ENCODE measurements at regions not wholly inside any gene's neighbourhood (a gene's known extent, or its start where the extent isn't known, plus 50 kb on each side); places are given as distances from the start of the nearest gene placed in this dataset.
"Not testable (repeated sequence)": the region's sequence is repeated elsewhere in the genome, so short reads cannot be mapped to it uniquely, and the experiment has no call there.

DNA sequence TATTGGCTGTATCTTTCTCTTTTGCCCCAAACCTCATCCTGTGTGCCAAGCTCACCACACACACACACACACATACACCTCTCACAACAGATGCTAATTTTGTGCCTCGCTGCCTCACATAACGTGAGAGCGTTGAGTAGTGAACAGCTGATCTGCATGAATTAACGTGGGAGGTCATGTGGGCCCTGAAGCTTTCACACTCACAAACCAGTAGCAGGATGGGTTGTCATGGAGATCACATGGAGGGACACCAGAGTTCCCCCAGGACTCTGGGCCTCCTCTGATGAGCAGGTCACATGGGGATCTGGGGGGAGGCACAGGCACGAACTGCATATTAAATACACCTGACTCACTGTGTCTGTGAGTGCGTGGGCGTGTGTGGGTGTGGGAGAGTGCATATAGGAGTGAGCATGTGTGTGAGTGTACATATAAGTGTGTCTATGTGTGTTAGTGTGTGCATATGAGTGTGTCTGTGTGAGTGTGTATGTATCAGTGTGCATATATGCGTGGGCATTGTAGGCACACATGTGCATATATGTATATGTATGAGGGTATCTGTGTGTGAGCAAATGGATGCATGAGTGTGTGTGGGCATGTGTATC, 62.7 kb upstream of the SULF2 start:
- DNase-seq (ENCODE audit: low read depth), result peak; percentile 28
- TF ChIP-seq, protein P1, sequence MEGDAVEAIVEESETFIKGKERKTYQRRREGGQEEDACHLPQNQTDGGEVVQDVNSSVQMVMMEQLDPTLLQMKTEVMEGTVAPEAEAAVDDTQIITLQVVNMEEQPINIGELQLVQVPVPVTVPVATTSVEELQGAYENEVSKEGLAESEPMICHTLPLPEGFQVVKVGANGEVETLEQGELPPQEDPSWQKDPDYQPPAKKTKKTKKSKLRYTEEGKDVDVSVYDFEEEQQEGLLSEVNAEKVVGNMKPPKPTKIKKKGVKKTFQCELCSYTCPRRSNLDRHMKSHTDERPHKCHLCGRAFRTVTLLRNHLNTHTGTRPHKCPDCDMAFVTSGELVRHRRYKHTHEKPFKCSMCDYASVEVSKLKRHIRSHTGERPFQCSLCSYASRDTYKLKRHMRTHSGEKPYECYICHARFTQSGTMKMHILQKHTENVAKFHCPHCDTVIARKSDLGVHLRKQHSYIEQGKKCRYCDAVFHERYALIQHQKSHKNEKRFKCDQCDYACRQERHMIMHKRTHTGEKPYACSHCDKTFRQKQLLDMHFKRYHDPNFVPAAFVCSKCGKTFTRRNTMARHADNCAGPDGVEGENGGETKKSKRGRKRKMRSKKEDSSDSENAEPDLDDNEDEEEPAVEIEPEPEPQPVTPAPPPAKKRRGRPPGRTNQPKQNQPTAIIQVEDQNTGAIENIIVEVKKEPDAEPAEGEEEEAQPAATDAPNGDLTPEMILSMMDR (IDR thresholded peaks at IDR 0.05; ENCODE audit: insufficient read depth, low read length, poor library complexity, severe bottlenecking), result no peak
- H3K4me3 ChIP-seq (ENCODE audit: low read depth, low read length), result no peak overlapping the region
- H3K36me3 ChIP-seq (ENCODE audit: control insufficient read depth, insufficient read depth, low read length), result no peaks in the 10 kb centered on the region
- no peaks in the 10 kb centered on the region for H3K27me3 ChIP-seq (ENCODE audit: control insufficient read depth, insufficient read depth, low read length)

DNA sequence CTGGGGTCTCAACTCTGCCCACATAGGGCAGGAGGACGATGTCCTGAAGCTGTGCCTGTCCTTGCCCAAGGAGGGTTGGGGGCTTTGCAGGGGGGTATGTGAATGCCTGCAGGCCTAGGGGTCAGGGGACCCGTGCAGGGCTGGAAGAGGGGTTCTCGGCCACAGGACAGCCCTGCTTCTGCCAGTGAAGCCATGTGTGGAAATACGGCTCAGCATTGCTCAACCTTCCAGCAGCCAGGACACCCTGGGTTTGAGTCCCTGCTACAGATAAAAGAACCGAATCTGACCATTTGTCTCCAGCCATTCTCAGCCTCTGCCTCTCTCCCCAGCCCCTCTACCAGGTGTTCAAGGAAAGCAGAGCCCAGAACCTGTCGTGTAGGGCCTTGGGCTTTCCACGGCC, 61.9 kb upstream of the SULF2 start:
- H3K36me3 ChIP-seq (ENCODE audit: control insufficient read depth, insufficient read depth, low read length); H3K4me3 ChIP-seq (ENCODE audit: low read depth, low read length); DNase-seq (ENCODE audit: low read depth); H3K27me3 ChIP-seq (ENCODE audit: control insufficient read depth, insufficient read depth, low read length): not testable (repeated sequence)

GRCh38 chr20:47846651-47847050, 61.4 kb upstream of the SULF2 start:
- not testable (repeated sequence) for H3K36me3 ChIP-seq (ENCODE audit: control insufficient read depth, insufficient read depth, low read length); DNase-seq (ENCODE audit: low read depth); H3K27me3 ChIP-seq (ENCODE audit: control insufficient read depth, insufficient read depth, low read length); H3K4me3 ChIP-seq (ENCODE audit: low read depth, low read length)

DNA sequence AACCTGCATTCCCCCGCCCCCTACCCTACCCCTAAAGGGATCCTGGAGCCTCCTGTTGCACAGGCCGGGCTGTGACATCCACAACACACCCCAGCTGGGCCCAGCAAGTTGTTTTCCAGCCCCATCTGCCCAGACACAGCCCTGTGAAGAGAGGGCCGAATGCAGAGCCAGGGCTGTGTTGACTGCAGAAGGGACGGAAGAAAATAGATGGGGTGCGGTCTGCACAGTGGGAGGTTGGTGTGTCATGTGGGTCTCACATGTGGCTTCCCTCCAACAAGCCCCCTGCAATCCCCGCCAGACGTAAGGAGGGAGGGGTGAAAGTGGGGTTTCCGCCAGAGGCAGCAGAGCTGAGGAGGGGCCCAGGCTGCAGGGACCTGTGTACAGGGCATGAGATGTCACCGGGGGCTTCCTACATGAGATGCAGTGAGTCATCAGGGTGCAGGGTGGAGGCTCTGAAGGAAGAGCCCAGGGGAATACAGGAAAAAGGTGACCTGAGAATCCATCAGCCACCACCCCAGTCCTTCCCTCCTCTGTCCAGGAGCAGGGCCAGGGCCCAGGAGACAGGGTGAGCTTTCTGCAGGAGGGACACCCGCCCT, 60.2 kb upstream of the SULF2 start:
- not testable (repeated sequence) for H3K4me3 ChIP-seq (ENCODE audit: low read depth, low read length); DNase-seq (ENCODE audit: low read depth); H3K27me3 ChIP-seq (ENCODE audit: control insufficient read depth, insufficient read depth, low read length); H3K36me3 ChIP-seq (ENCODE audit: control insufficient read depth, insufficient read depth, low read length)

- H3K27me3 ChIP-seq (ENCODE audit: control insufficient read depth, insufficient read depth, low read length); DNase-seq (ENCODE audit: low read depth); H3K4me3 ChIP-seq (ENCODE audit: low read depth, low read length); H3K36me3 ChIP-seq (ENCODE audit: control insufficient read depth, insufficient read depth, low read length): not testable (repeated sequence)
Observed at GRCh38 chr20:47844568-47844906, 59.3 kb upstream of the SULF2 start.

DNA sequence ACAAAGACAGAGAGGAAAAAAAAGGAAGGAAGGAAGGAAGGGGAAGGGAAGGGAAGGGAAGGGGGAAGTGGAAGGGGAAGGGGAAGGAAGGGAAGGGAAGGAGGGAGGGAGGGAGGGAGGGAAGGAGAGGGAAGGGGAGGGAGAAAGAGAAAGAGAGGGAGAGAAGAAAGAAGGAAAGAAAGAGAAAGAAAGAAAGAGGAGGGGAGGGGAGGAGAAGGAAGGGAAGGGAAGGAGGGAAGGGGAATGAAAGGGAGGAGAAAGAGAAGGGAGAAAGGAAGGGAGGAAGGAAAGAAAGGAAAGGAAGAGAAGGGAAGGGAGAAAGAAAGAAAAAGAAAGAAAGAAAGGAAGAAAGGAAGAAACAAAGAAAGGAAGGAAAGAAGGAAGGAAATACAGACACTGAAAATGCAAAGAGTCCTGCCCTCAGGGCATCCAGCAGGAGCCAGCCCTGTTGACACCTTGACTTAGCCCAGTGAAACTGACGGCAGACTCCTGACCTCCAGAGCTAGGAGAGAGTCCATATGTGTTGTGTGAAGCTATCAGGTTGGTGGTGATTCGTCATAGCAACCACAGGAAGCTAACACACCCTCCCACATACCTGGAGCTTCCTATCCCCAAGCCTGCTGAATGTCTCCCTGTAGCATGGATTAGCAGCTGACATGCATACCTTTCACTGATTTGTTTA, 58.7 kb upstream of the SULF2 start:
- no peaks in the 10 kb centered on the region for H3K36me3 ChIP-seq (ENCODE audit: control insufficient read depth, insufficient read depth, low read length)
- no peak overlapping the region for H3K4me3 ChIP-seq (ENCODE audit: low read depth, low read length)
- H3K27me3 ChIP-seq (ENCODE audit: control insufficient read depth, insufficient read depth, low read length), result no peaks in the 10 kb centered on the region
- TF ChIP-seq, protein P1 (IDR thresholded peaks at IDR 0.05; ENCODE audit: insufficient read depth, low read length, poor library complexity, severe bottlenecking), result no peak
- DNase-seq (ENCODE audit: low read depth), result peak; percentile 54

- not testable (repeated sequence) for H3K36me3 ChIP-seq (ENCODE audit: control insufficient read depth, insufficient read depth, low read length); DNase-seq (ENCODE audit: low read depth); H3K27me3 ChIP-seq (ENCODE audit: control insufficient read depth, insufficient read depth, low read length)
Observed at GRCh38 chr20:47842950-47843349, 57.7 kb upstream of the SULF2 start.

DNA sequence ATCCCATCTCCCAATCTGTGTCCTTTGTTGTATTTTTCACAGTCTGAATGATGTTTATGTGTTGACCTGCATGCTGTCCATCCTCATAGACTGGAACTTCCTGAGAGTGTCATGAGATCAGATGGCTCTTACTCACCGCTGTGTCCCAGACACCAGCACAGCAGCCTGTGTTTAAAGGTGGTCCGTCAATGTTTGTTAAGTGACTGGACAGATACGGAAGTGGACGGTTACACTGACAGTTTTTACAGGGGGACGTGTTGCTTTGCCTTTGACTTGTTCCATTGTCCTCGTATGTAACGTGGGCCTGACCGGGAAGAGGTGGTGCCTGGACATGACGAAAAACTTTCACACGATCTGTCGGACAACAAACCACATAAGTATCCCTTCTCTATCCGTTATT, 56.7 kb upstream of the SULF2 start:
- DNase-seq (ENCODE audit: low read depth); H3K27me3 ChIP-seq (ENCODE audit: control insufficient read depth, insufficient read depth, low read length); H3K36me3 ChIP-seq (ENCODE audit: control insufficient read depth, insufficient read depth, low read length); H3K4me3 ChIP-seq (ENCODE audit: low read depth, low read length): not testable (repeated sequence)

More at GRCh38 chr20:47842950-47843349, 57.7 kb upstream of the SULF2 start:
- H3K4me3 ChIP-seq (ENCODE audit: low read depth, low read length), result not testable (repeated sequence)

GRCh38 chr20:47836256-47836817, 51.1 kb upstream of the SULF2 start:
- H3K36me3 ChIP-seq (ENCODE audit: control insufficient read depth, insufficient read depth, low read length); H3K27me3 ChIP-seq (ENCODE audit: control insufficient read depth, insufficient read depth, low read length); DNase-seq (ENCODE audit: low read depth); H3K4me3 ChIP-seq (ENCODE audit: low read depth, low read length): not testable (repeated sequence)
